ENCODE measurements at regions not wholly inside any gene's neighbourhood (a gene's known extent, or its start where the extent isn't known, plus 50 kb on each side); places are given as distances from the start of the nearest gene placed in this dataset.
"Not testable (repeated sequence)": the region's sequence is repeated elsewhere in the genome, so short reads cannot be mapped to it uniquely, and the experiment has no call there.

DNA sequence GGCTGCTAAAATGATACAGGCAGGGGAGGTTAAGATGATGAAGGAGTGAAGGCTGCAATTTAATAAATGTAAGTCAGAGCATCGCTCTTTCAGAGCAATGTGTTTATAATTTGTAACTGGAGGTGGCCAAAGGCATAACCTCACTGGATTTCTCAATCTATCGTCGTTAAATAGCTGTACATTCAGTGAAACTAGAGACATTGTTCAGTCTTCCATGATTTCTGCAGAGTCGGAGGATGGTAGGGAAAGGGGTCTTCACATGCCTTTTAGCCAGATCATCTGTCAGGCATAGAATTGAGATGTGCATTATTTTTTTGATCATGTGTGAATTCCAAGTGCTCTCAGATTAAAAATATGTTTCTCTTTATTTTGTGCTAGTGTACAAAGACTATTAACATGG, 315.4 kb downstream of the OXSM start:
- H3K27me3 Mint-ChIP-seq: no peaks in the 10 kb centered on the region
- no peak overlapping the region for H3K27ac Mint-ChIP-seq
- no peak for DNase-seq
- H3K36me3 Mint-ChIP-seq (ENCODE audit: low read depth): no peaks in the 10 kb centered on the region
- H3K4me3 Mint-ChIP-seq: no peak overlapping the region
- no peaks in the 10 kb centered on the region for H3K4me1 Mint-ChIP-seq
- intact Hi-C loops (cut with micrococcal nuclease): no loop called here
- peaks cover 5% of the 10 kb centered on the region for H3K9me3 Mint-ChIP-seq

DNA sequence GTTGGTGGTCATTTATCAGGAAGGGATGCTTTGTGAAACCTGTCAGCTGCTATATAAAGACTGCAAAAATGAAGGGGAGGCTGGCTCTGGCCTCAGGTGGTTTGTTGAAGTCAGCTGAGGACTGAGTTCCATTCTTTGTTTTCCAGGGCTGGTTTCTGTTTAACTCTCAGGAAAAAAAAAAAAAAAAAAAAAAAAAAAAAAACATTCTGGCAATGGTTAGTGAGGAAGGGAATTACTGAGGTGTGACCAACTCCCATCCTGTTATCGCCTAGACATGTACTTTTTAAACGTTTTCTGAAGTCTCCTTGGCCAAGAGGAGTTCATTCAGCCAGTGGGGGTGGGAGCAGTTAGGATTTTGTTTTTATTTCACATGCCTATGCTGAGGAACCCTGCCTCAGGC, 316.3 kb downstream of the OXSM start:
- Mint-ChIP-seq H3K9me3 (peaks cover 4% of the 10 kb centered on the region), H3K27ac (no peak overlapping the region), H3K27me3 (no peaks in the 10 kb centered on the region), H3K4me3 (no peak overlapping the region), H3K4me1 (no peaks in the 10 kb centered on the region), H3K36me3 (ENCODE audit: low read depth) (no peaks in the 10 kb centered on the region)
- intact Hi-C loops (cut with micrococcal nuclease): no loop called here
- DNase-seq: no peak

DNA sequence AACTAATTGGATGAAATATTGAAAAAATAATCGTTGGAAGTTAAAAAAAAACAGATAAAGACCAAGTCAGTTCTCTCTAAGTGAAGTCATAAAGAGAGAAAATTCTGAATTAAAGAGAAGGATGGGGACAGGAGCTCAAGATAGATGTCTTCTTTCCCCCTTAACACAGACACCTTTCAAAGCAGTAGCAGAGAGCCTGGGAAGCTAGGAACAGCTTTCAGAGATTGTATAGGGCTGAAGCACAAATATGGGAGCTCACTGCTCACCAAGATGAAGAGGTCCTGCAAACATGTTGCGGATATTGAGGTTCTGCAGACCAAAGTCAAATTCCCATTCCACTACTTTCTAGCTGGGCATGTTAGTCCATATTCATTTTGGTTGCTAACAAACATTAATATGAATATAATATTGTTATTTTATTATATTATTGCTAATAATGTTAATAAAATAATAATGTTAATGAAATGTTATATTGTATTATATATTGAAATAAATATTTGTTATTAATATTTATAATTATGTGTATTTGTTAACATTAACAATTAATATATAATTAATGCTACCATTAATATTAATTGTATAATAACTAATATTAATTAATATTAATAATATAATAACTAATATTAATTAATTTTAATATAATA, 319.1 kb downstream of the OXSM start:
- Mint-ChIP-seq H3K27ac (no peak overlapping the region), H3K27me3 (no peaks in the 10 kb centered on the region), H3K4me1 (no peaks in the 10 kb centered on the region), H3K36me3 (ENCODE audit: low read depth) (no peaks in the 10 kb centered on the region), H3K9me3 (no peaks in the 10 kb centered on the region), H3K4me3 (no peak overlapping the region)
- intact Hi-C loops (cut with micrococcal nuclease): no loop called here
- DNase-seq: no peak

DNA sequence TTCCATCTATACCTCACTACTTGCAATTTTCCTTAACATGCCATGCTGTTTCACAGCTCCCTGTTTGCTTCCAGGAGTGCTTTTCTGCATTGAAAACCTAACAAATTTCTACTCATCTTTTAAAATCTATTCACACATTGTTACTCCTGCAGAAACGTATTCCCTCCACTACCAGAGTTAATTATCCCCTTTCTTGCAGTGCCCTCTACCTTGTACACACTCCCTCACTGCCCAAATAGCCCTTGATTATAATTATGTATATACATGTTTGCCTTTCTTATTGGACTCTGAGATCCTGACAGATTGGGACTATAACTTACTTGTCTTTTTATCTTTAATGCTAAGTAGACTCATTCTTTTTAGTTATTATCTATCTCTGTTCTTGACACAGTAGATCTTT, 325.0 kb downstream of the OXSM start:
- Mint-ChIP-seq H3K4me1 (no peaks in the 10 kb centered on the region), H3K36me3 (ENCODE audit: low read depth) (no peaks in the 10 kb centered on the region), H3K4me3 (no peak overlapping the region), H3K9me3 (no peaks in the 10 kb centered on the region), H3K27ac (no peak overlapping the region), H3K27me3 (no peaks in the 10 kb centered on the region)
- DNase-seq: no peak
- intact Hi-C loops (cut with micrococcal nuclease): no loop called here

DNA sequence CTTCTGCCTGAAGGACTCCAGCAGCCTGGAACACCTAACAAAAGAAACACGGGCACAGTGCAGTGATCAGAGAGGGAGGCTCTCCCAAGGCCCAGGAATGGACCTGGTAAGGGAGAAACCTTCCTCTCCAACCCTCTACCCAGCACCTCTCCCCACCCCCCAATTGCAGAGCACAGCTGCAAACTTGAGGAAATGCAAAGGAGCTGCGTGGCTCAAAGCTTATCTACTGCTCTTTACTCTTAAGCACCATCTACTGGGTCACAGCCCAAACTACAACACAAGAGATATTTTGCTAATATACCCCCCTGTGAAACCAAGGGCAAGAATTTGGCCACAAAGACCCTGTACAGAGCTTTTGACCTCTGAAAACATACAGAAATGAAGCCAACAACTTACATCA, 328.3 kb downstream of the OXSM start:
- H3K27ac Mint-ChIP-seq: no peak overlapping the region
- H3K36me3 Mint-ChIP-seq (ENCODE audit: low read depth): no peaks in the 10 kb centered on the region
- no peaks in the 10 kb centered on the region for H3K9me3 Mint-ChIP-seq
- H3K27me3 Mint-ChIP-seq: no peaks in the 10 kb centered on the region
- intact Hi-C loops (cut with micrococcal nuclease): no loop called here
- H3K4me3 Mint-ChIP-seq: no peak overlapping the region
- no peak for DNase-seq
- no peaks in the 10 kb centered on the region for H3K4me1 Mint-ChIP-seq

DNA sequence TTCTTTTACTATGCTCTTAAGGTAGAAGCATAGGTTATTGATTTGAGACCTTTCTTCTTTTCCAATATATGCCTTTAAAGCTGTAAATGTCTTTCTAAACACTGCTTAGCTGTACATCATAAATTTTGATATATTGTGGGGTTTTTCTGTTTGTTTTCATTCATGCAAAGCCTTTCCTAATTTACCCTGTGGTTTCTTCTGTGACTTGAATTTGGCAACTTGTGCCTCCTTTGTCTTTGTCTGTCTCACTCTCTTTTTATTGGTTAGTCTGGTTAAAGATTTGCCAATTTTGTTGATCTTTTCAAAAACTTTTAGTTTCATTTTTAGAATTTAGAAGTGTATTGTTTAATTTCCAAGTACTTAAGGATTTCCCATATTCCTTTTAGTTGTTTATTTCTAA, 343.1 kb downstream of the OXSM start:
- H3K36me3 Mint-ChIP-seq (ENCODE audit: low read depth): no peaks in the 10 kb centered on the region

DNA sequence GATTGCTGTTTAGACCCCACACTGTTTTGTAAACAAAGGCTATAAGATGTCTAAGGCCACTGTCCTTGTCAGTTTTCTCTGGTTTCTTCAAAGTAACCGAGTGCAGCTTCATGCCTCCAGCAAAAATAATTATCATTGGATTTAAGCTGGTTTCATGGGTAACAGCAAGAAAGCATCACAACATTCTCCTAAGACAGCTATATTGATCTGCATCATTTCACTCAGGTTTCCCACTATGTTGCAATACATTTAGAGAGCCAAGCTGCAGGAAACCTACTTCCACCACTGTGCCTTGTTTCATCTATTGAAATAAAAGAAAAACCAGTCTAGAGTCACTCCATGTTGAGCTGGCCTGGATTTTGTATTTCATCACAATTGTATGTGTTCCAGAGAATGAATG, 351.4 kb downstream of the OXSM start:
- Mint-ChIP-seq H3K27me3 (no peaks in the 10 kb centered on the region), H3K4me3 (no peak overlapping the region), H3K4me1 (no peaks in the 10 kb centered on the region), H3K9me3 (no peaks in the 10 kb centered on the region), H3K36me3 (ENCODE audit: low read depth) (no peaks in the 10 kb centered on the region), H3K27ac (no peak overlapping the region)
- DNase-seq: no peak
- intact Hi-C loops (cut with micrococcal nuclease): no loop called here

More for the DNA sequence above, 343.1 kb downstream of the OXSM start:
- no peak for DNase-seq
- intact Hi-C loops (cut with micrococcal nuclease): no loop called here
- no peak overlapping the region for H3K27ac Mint-ChIP-seq
- no peaks in the 10 kb centered on the region for H3K27me3 Mint-ChIP-seq
- H3K4me3 Mint-ChIP-seq: no peak overlapping the region
- peaks cover 5% of the 10 kb centered on the region for H3K9me3 Mint-ChIP-seq
- H3K4me1 Mint-ChIP-seq: no peaks in the 10 kb centered on the region

DNA sequence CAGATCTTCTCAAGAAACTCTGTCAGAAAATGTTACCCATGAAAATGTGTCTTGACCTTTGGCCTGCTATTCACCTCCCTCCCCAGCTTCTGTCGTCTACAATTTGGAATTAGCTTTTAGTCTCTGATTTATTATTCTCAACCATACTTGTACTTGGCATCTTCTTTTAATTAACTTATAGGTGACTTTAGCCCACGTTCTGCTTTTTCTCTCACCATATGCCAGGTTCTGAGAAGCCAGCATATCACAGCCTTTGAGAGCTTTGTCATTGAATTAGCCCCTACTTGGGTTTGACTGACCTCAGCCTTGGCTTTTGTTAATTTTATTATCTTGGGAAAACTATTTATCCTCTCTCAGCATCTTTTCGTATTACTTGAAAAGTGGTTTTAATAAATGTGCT, 355.9 kb downstream of the OXSM start:
- Mint-ChIP-seq H3K27ac (no peak overlapping the region), H3K27me3 (no peaks in the 10 kb centered on the region), H3K4me1 (no peaks in the 10 kb centered on the region), H3K4me3 (no peak overlapping the region), H3K36me3 (ENCODE audit: low read depth) (no peaks in the 10 kb centered on the region), H3K9me3 (no peaks in the 10 kb centered on the region)
- intact Hi-C loops (cut with micrococcal nuclease): no loop called here
- no peak for DNase-seq

- intact Hi-C loops (cut with micrococcal nuclease); H3K4me1 Mint-ChIP-seq; H3K9me3 Mint-ChIP-seq; DNase-seq; H3K27me3 Mint-ChIP-seq; H3K27ac Mint-ChIP-seq; H3K36me3 Mint-ChIP-seq (ENCODE audit: low read depth); H3K4me3 Mint-ChIP-seq: not testable (repeated sequence)
Measured at GRCh38 chr3:26157428-26157827, 367.5 kb downstream of the OXSM start.

DNA sequence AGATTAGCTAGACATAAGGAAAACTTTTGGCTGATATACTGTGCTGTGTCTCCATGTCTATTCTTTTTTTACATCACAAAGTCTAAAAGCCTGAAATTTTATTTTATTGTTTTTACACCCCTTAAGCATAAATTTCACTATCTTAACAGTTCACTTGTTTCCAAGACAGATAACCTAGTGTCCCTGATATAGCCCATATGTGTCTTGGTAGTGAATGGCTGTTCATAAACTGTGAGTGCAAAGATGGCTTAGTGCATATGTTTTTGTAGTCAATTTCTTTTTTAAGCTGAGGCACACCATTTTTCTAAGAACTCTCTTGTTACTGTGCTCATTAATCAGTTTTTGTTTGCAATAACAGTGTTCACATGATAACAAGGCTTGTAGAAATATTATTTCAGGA, 381.1 kb downstream of the OXSM start:
- no peak overlapping the region for H3K4me3 Mint-ChIP-seq
- no peaks in the 10 kb centered on the region for H3K27me3 Mint-ChIP-seq
- H3K36me3 Mint-ChIP-seq (ENCODE audit: low read depth): no peaks in the 10 kb centered on the region
- H3K9me3 Mint-ChIP-seq: peaks cover 6% of the 10 kb centered on the region
- H3K27ac Mint-ChIP-seq: no peak overlapping the region
- no peaks in the 10 kb centered on the region for H3K4me1 Mint-ChIP-seq
- no peak for DNase-seq
- intact Hi-C loops (cut with micrococcal nuclease): no loop called here

DNA sequence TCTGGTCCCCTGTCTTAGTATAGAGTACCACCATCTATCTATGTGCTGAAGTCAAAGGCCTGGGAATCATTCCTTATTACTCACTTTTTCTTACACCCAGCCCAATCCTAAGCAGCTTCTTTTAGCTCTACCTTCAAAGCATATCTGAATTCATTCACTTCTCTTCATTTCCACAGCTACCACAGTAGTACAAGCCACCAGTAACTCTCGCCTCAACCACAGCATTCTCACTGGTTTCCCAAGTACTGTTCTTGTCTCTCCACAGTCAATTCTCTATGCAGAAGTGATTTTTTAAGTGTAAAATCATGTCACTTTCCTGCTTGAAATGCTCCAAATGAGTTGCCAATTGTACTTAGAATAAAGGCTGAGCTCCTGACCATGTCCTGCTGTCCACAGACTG, 401.7 kb downstream of the OXSM start:
- Mint-ChIP-seq H3K4me1 (no peaks in the 10 kb centered on the region), H3K27ac (no peak overlapping the region), H3K9me3 (peaks cover 19% of the 10 kb centered on the region), H3K36me3 (ENCODE audit: low read depth) (no peaks in the 10 kb centered on the region), H3K27me3 (no peaks in the 10 kb centered on the region), H3K4me3 (no peak overlapping the region)
- no peak for DNase-seq
- intact Hi-C loops (cut with micrococcal nuclease): no loop called here

DNA sequence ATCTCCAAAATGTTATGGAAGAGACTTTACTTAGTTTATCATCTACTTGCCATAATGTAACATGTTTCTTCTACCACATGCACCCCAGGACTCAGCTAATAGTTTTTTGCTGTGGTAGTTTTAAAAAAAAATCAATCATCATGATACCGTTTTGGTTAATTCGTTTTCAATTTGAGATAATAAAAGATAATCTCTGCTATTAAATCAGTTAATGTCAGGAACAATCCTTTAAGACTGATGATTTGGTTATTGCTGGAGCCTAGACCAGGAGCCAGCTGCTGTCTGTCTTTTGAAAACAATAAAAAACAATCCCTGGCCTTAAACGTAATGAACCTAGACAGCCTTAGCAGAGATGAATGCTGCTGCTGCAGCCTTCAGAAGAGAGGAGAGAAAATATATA, 403.7 kb downstream of the OXSM start:
- Mint-ChIP-seq H3K27ac (no peak overlapping the region), H3K4me3 (no peak overlapping the region), H3K4me1 (no peaks in the 10 kb centered on the region), H3K9me3 (peaks cover 19% of the 10 kb centered on the region), H3K36me3 (ENCODE audit: low read depth) (no peaks in the 10 kb centered on the region), H3K27me3 (no peaks in the 10 kb centered on the region)
- no peak for DNase-seq
- intact Hi-C loops (cut with micrococcal nuclease): no loop called here

DNA sequence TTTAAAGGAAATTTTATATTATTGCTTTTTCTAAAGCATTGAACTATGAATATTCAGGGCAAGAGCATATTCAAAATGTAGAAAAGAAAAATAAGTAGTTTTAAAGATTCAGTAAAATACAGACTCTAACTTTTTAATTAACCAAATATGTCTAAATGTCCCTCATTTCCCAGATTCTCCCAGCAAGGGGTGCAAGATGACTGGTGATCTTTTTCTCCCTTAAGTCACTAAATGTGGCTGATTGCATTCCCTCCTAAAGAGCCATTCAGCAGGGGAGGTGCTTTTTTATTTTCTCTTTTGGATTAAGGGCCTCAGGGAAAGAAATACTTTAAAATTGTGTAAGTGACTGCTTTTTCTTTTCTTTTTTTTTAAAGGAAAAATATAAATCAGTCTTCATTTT, 406.9 kb downstream of the OXSM start:
- no peaks in the 10 kb centered on the region for H3K36me3 Mint-ChIP-seq (ENCODE audit: low read depth)
- H3K27ac Mint-ChIP-seq: no peak overlapping the region
- no peaks in the 10 kb centered on the region for H3K9me3 Mint-ChIP-seq
- no peak overlapping the region for H3K4me3 Mint-ChIP-seq
- intact Hi-C loops (cut with micrococcal nuclease): no loop called here
- H3K27me3 Mint-ChIP-seq: no peaks in the 10 kb centered on the region
- no peaks in the 10 kb centered on the region for H3K4me1 Mint-ChIP-seq
- no peak for DNase-seq

GRCh38 chr3:26198609-26199008, 408.7 kb downstream of the OXSM start:
- H3K4me1 Mint-ChIP-seq: no peaks in the 10 kb centered on the region
- H3K27ac Mint-ChIP-seq: no peak overlapping the region
- no peak overlapping the region for H3K4me3 Mint-ChIP-seq
- intact Hi-C loops (cut with micrococcal nuclease): no loop called here
- H3K36me3 Mint-ChIP-seq (ENCODE audit: low read depth): no peaks in the 10 kb centered on the region
- H3K9me3 Mint-ChIP-seq: no peaks in the 10 kb centered on the region
- H3K27me3 Mint-ChIP-seq: no peaks in the 10 kb centered on the region
- DNase-seq: no peak

- DNase-seq: no peak
- Mint-ChIP-seq H3K4me1 (no peaks in the 10 kb centered on the region), H3K9me3 (no peaks in the 10 kb centered on the region), H3K4me3 (no peak overlapping the region), H3K36me3 (ENCODE audit: low read depth) (no peaks in the 10 kb centered on the region), H3K27me3 (no peaks in the 10 kb centered on the region), H3K27ac (no peak overlapping the region)
- intact Hi-C loops (cut with micrococcal nuclease): no loop called here
Measured at GRCh38 chr3:26202169-26202568, 412.3 kb downstream of the OXSM start.
